ENCODE measurements at regions not wholly inside any gene's neighbourhood (a gene's known extent, or its start where the extent isn't known, plus 50 kb on each side); places are given as distances from the start of the nearest gene placed in this dataset.

- no peak overlapping the region for H3K27ac ChIP-seq
- TF ChIP-seq CTCF (conservative IDR thresholded peaks at IDR 0.05), result no peak
- no peak for TF ChIP-seq ZFX (IDR thresholded peaks at IDR 0.05)
Measured at GRCh38 chr20:5492937-5493336, 117.9 kb downstream of the GPCPD1 start.

GRCh38 chr20:5491455-5491854 lies 119.4 kb downstream of the GPCPD1 start:
- H3K27ac ChIP-seq, result no peak overlapping the region
- no peak for TF ChIP-seq CTCF (conservative IDR thresholded peaks at IDR 0.05)
- TF ChIP-seq ZFX (IDR thresholded peaks at IDR 0.05), result no peak

- no peak overlapping the region for H3K27ac ChIP-seq
- no peak for TF ChIP-seq ZFX (IDR thresholded peaks at IDR 0.05)
- TF ChIP-seq CTCF (conservative IDR thresholded peaks at IDR 0.05), result no peak
Measured at GRCh38 chr20:5489601-5490000, 121.2 kb downstream of the GPCPD1 start.

GRCh38 chr20:5488823-5489222 lies 122.0 kb downstream of the GPCPD1 start:
- no peak for TF ChIP-seq ZFX (IDR thresholded peaks at IDR 0.05)
- TF ChIP-seq CTCF (conservative IDR thresholded peaks at IDR 0.05), result no peak

GRCh38 chr20:5486377-5487054 lies 124.3 kb downstream of the GPCPD1 start:
- no peak for TF ChIP-seq CTCF (conservative IDR thresholded peaks at IDR 0.05)
- TF ChIP-seq ZFX (IDR thresholded peaks at IDR 0.05), result no peak
- no peak overlapping the region for H3K27ac ChIP-seq

More at GRCh38 chr20:5488823-5489222, 122.0 kb downstream of the GPCPD1 start:
- no peak overlapping the region for H3K27ac ChIP-seq

GRCh38 chr20:5484926-5485325 lies 125.9 kb downstream of the GPCPD1 start:
- H3K27ac ChIP-seq, result no peak overlapping the region
- TF ChIP-seq ZFX (IDR thresholded peaks at IDR 0.05) (no peak), CTCF (conservative IDR thresholded peaks at IDR 0.05) (no peak)

GRCh38 chr20:5484346-5484745 lies 126.5 kb downstream of the GPCPD1 start:
- no peak for TF ChIP-seq ZFX (IDR thresholded peaks at IDR 0.05)
- no peak for TF ChIP-seq CTCF (conservative IDR thresholded peaks at IDR 0.05)
- H3K27ac ChIP-seq, result no peak overlapping the region

Measured in C4-2B (cell line).